Amniotic epithelial cell (primary cell): ENCODE measurements at regions not wholly inside any gene's neighbourhood (a gene's known extent, or its start where the extent isn't known, plus 50 kb on each side); places are given as distances from the start of the nearest gene placed in this dataset.
A peak's percentile ranks its signal among the peaks of the same experiment; 100 is the strongest.
"Not testable (repeated sequence)": the region's sequence is repeated elsewhere in the genome, so short reads cannot be mapped to it uniquely, and the experiment has no call there.

Experiments
- DNase-seq: peaks from one replicate; pipeline ENCODE4 v3.0.0-alpha.2; 2010; ENCODE audit warnings: low read depth

- DNase-seq: no peak
Observed at GRCh38 chr9:113705306-113705927, 170.7 kb upstream of the ZNF618 start.

GRCh38 chr9:113705928-113706519, 170.1 kb upstream of the ZNF618 start:
- no peak for DNase-seq

GRCh38 chr9:113707953-113708695, 168.0 kb upstream of the ZNF618 start:
- no peak for DNase-seq

- no peak for DNase-seq
Observed at GRCh38 chr9:113708821-113709713, 167.0 kb upstream of the ZNF618 start.

- DNase-seq: no peak
Observed at GRCh38 chr9:113709721-113710120, 166.4 kb upstream of the ZNF618 start.

- DNase-seq: no peak
Observed at GRCh38 chr9:113711251-113711650, 164.9 kb upstream of the ZNF618 start.

GRCh38 chr9:113712053-113712452, 164.1 kb upstream of the ZNF618 start:
- peak; percentile 19 for DNase-seq

- no peak for DNase-seq
Observed at GRCh38 chr9:113715086-113715485, 161.0 kb upstream of the ZNF618 start.

GRCh38 chr9:113719919-113720318, 156.2 kb upstream of the ZNF618 start:
- DNase-seq: no peak

GRCh38 chr9:113720495-113720894, 155.6 kb upstream of the ZNF618 start:
- DNase-seq: no peak

GRCh38 chr9:113721856-113722255, 154.3 kb upstream of the ZNF618 start:
- DNase-seq: no peak

GRCh38 chr9:113724202-113724601, 151.9 kb upstream of the ZNF618 start:
- no peak for DNase-seq

GRCh38 chr9:113728989-113729388, 147.1 kb upstream of the ZNF618 start:
- no peak for DNase-seq

- no peak for DNase-seq
Observed at GRCh38 chr9:113734826-113735225, 141.3 kb upstream of the ZNF618 start.

- DNase-seq: peak; percentile 46
Observed at GRCh38 chr9:113737517-113738271, 138.4 kb upstream of the ZNF618 start.

- no peak for DNase-seq
Observed at GRCh38 chr9:113738496-113738892, 137.6 kb upstream of the ZNF618 start.

- DNase-seq: peak; percentile 11
Observed at GRCh38 chr9:113738893-113739604, 137.1 kb upstream of the ZNF618 start.

GRCh38 chr9:113739605-113740507, 136.3 kb upstream of the ZNF618 start:
- not testable (repeated sequence) for DNase-seq
